Loucy (cell line): ENCODE measurements at regions not wholly inside any gene's neighbourhood (a gene's known extent, or its start where the extent isn't known, plus 50 kb on each side); places are given as distances from the start of the nearest gene placed in this dataset.

ENCODE experiments used
- H2AFZ ChIP-seq: fragments of 200-600 bp; sonication (generic); 2 replicates; pipeline ENCODE4 v1.6.0; 2016; ENCODE audit warnings: antibody characterized with exemption, mild to moderate bottlenecking, low read length, moderate library complexity
- H3F3A ChIP-seq: fragments of 200-600 bp; 2 replicates; pipeline ENCODE4 v1.6.0; 2016; ENCODE audit warnings: antibody characterized with exemption, low read depth, mild to moderate bottlenecking
- H3K27me3 ChIP-seq: fragments of 200-600 bp; sonication (generic); 2 replicates; pipeline ENCODE4 v1.6.1; 2014; ENCODE audit warnings: low read length, mild to moderate bottlenecking; ENCODE audit not compliant: insufficient read depth, poor library complexity, severe bottlenecking
- H3K36me3 ChIP-seq: fragments of 200-600 bp; sonication (generic); 2 replicates; pipeline ENCODE4 v1.6.1; 2016; ENCODE audit warnings: low read length; ENCODE audit not compliant: insufficient read depth
- H3K4me1 ChIP-seq: fragments of 200-600 bp; sonication (generic); 2 replicates; pipeline ENCODE4 v1.5.1; 2014; ENCODE audit warnings: low read length, mild to moderate bottlenecking; ENCODE audit not compliant: insufficient read depth, poor library complexity, severe bottlenecking
- H3K4me2 ChIP-seq: fragments of 200-600 bp; sonication (generic); 2 replicates; pipeline ENCODE4 v1.6.0; 2014; ENCODE audit warnings: antibody characterized with exemption, low read length, low read depth, mild to moderate bottlenecking; ENCODE audit not compliant: poor library complexity, severe bottlenecking
- H3K4me3 ChIP-seq: fragments of 200-600 bp; sonication (generic); 2 replicates; pipeline ENCODE4 v1.5.1; 2014; ENCODE audit warnings: low read length, mild to moderate bottlenecking, mixed read lengths; ENCODE audit not compliant: poor library complexity, severe bottlenecking
- H3K79me2 ChIP-seq: fragments of 200-600 bp; sonication (generic); 2 replicates; pipeline ENCODE4 v1.6.1; 2014; ENCODE audit warnings: low read length; ENCODE audit not compliant: insufficient read depth
- H3K9ac ChIP-seq: fragments of 200-600 bp; sonication (generic); 2 replicates; pipeline ENCODE4 v1.6.0; 2014; ENCODE audit warnings: mild to moderate bottlenecking, low read depth, low read length, moderate library complexity; ENCODE audit not compliant: poor library complexity, severe bottlenecking
- H3K9me2 ChIP-seq: fragments of 200-600 bp; sonication (generic); replicated peaks from 2 replicates; pipeline ENCODE4 v1.6.1; 2016; ENCODE audit warnings: low read depth, low read length, mixed read lengths
- H3K9me3 ChIP-seq: fragments of 200-600 bp; sonication (generic); 2 replicates; pipeline ENCODE4 v1.6.1; 2014; ENCODE audit warnings: mild to moderate bottlenecking, antibody characterized with exemption, low read length, low read depth; ENCODE audit not compliant: insufficient read depth
- H4K20me1 ChIP-seq: fragments of 200-600 bp; sonication (generic); 2 replicates; pipeline ENCODE4 v1.6.0; 2014; ENCODE audit warnings: antibody characterized with exemption, low read length, mild to moderate bottlenecking; ENCODE audit not compliant: insufficient read depth, poor library complexity, severe bottlenecking
- CTCF ChIP-seq: fragments of 200-600 bp; sonication (generic); conservative IDR thresholded peaks from 2 replicates; pipeline ENCODE4 v1.5.1; 2014; ENCODE audit warnings: mild to moderate bottlenecking, antibody characterized with exemption, low read length
- EZH2phosphoT487 ChIP-seq: fragments of 200-600 bp; IDR thresholded peaks from 2 replicates; pipeline ENCODE4 v1.6.1; 2018; ENCODE audit warnings: antibody characterized with exemption, mild to moderate bottlenecking, moderate library complexity, borderline replicate concordance

GRCh38 chr3:163730684-163731083 is 1347.6 kb downstream of the SI start:
- Histone ChIP-seq H3K27me3 (no peaks in the 10 kb centered on the region), H3K4me1 (no peaks in the 10 kb centered on the region), H3K9ac (no peak overlapping the region), H3K9me2 (no peaks in the 10 kb centered on the region), H3K36me3 (no peaks in the 10 kb centered on the region), H2AFZ (no peak overlapping the region), H3F3A (no peaks in the 10 kb centered on the region), H3K4me2 (no peak overlapping the region), H3K4me3 (no peak overlapping the region), H3K9me3 (no peaks in the 10 kb centered on the region), H3K79me2 (no peaks in the 10 kb centered on the region), H4K20me1 (no peaks in the 10 kb centered on the region)
- TF ChIP-seq EZH2phosphoT487 (no peak), CTCF (no peak)

GRCh38 chr3:163726125-163726524 is 1352.2 kb downstream of the SI start:
- no peaks in the 10 kb centered on the region for H4K20me1 ChIP-seq
- no peak overlapping the region for H2AFZ ChIP-seq
- H3F3A ChIP-seq, result no peaks in the 10 kb centered on the region
- H3K4me2 ChIP-seq, result no peak overlapping the region
- H3K4me3 ChIP-seq, result no peak overlapping the region
- H3K79me2 ChIP-seq, result no peaks in the 10 kb centered on the region
- H3K9ac ChIP-seq, result no peak overlapping the region
- H3K4me1 ChIP-seq, result no peaks in the 10 kb centered on the region
- no peaks in the 10 kb centered on the region for H3K36me3 ChIP-seq
- no peaks in the 10 kb centered on the region for H3K9me3 ChIP-seq
- H3K9me2 ChIP-seq, result no peaks in the 10 kb centered on the region
- H3K27me3 ChIP-seq, result no peaks in the 10 kb centered on the region
- TF ChIP-seq EZH2phosphoT487 (no peak), CTCF (no peak)

GRCh38 chr3:163722405-163722804 is 1355.9 kb downstream of the SI start:
- Histone ChIP-seq H3F3A (no peaks in the 10 kb centered on the region), H3K27me3 (no peaks in the 10 kb centered on the region), H3K9ac (no peak overlapping the region), H3K4me3 (no peak overlapping the region), H3K4me2 (no peak overlapping the region), H2AFZ (no peak overlapping the region), H3K9me2 (no peaks in the 10 kb centered on the region), H4K20me1 (no peaks in the 10 kb centered on the region), H3K36me3 (no peaks in the 10 kb centered on the region), H3K4me1 (no peaks in the 10 kb centered on the region), H3K9me3 (no peaks in the 10 kb centered on the region), H3K79me2 (no peaks in the 10 kb centered on the region)
- TF ChIP-seq EZH2phosphoT487 (no peak), CTCF (no peak)
